Body of pancreas (tissue), 4 donors: ENCODE measurements at regions not wholly inside any gene's neighbourhood (a gene's known extent, or its start where the extent isn't known, plus 50 kb on each side); places are given as distances from the start of the nearest gene placed in this dataset.

ENCODE experiments used
- CTCF ChIP-seq, 7 experiments: fragments of 450-650 bp in 4 of 7; fragments of 200-600 bp in 3 of 7; sonication (generic) in 3 of 7; IDR thresholded peaks; one replicate each; pipeline ENCODE4 v1.5.1; 2016 to 2019; ENCODE audit warnings: antibody characterized with exemption in 7 of 7
- POLR2A ChIP-seq, 3 donors: fragments of 450-650 bp; IDR thresholded peaks; one replicate each; pipeline ENCODE4 v1.6.1; 2016; ENCODE audit warnings: antibody characterized with exemption in 3 of 3, mild to moderate bottlenecking in 2 of 3

- TF ChIP-seq CTCF (IDR thresholded peaks at IDR 0.05) (no peak), POLR2A (IDR thresholded peaks at IDR 0.05) (no peak)
Observed at GRCh38 chr10:22087402-22087738, 83.8 kb upstream of the DNAJC1 start.
